ENCODE measurements at regions not wholly inside any gene's neighbourhood (a gene's known extent, or its start where the extent isn't known, plus 50 kb on each side); places are given as distances from the start of the nearest gene placed in this dataset.

DNA sequence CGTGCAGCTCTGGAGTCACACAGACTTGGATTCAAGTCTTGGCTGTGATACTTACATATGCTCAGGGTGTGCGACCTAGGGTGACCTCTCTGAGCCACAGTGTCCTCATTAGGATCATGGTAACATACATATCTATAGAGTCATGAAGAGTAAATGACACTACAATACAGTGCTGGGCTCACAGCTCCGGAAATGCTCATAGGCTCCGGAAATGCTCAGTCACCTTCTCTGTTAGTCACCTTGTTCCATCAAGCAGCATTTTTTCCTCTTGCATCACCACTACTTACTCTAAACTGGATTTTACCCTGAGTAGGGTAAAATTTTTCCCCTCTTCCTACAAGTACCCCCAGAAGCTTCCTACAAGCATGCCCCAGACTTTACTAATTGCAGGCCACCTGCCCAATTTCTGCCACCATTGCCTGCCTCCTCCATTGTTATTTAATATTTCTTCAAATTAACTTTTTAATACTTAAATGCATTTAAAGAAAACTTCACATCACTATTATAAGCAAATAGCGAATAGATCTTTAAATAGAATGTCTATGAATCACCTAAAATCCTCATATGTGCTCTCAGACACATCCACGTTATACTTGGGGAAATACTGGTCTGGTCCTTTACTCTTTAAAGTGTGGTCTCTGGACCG, 147.6 kb upstream of the SPRY4 start:
- H3K27me3 ChIP-seq (ENCODE audit: insufficient read depth, low read length, poor library complexity), result no peaks in the 10 kb centered on the region
- peak overlapping the region; percentile 54; the same call in 1 of the 2 replicates for H3K27ac ChIP-seq (ENCODE audit: low read length)
- no peak overlapping the region for H3K4me2 ChIP-seq (ENCODE audit: insufficient read depth, low read length)
- H3K4me3 ChIP-seq (ENCODE audit: low read depth in 1 of 2, low read length in 2 of 2), result no peak overlapping the region
- H3K4me1 ChIP-seq (ENCODE audit: insufficient read depth, low read length), result peaks cover 29% of the 10 kb centered on the region
- no peak overlapping the region for H3K9ac ChIP-seq (ENCODE audit: low read depth, low read length)
- H3K9me3 ChIP-seq (ENCODE audit: insufficient read depth, low read length, severe bottlenecking), result no peaks in the 10 kb centered on the region
- TF ChIP-seq CTCF (IDR thresholded peaks at IDR 0.05; ENCODE audit: borderline replicate concordance, extremely low read depth, low read length, poor library complexity, severe bottlenecking) (no peak), EZH2 (IDR thresholded peaks at IDR 0.05; ENCODE audit: borderline replicate concordance, low read depth, low read length, severe bottlenecking) (no peak)
- no peaks in the 10 kb centered on the region for H4K20me1 ChIP-seq (ENCODE audit: insufficient read depth, low read length)
- ATAC-seq (ENCODE audit: insufficient read depth, low read depth), result peak; percentile 88
- no peaks in the 10 kb centered on the region for H3K79me2 ChIP-seq (ENCODE audit: insufficient read depth, low read length)
- H3K36me3 ChIP-seq (ENCODE audit: insufficient read depth, low read length), result no peaks in the 10 kb centered on the region
- no peak overlapping the region for H2AFZ ChIP-seq (ENCODE audit: low read depth, low read length)
- peak; percentile 60 for DNase-seq

- H3K4me1 ChIP-seq (ENCODE audit: insufficient read depth, low read length), result peaks cover 13% of the 10 kb centered on the region
- ATAC-seq (ENCODE audit: insufficient read depth, low read depth) (no peak), DNase-seq (no peak)
- H3K27me3 ChIP-seq (ENCODE audit: insufficient read depth, low read length, poor library complexity), result no peaks in the 10 kb centered on the region
- no peaks in the 10 kb centered on the region for H3K9me3 ChIP-seq (ENCODE audit: insufficient read depth, low read length, severe bottlenecking)
- no peaks in the 10 kb centered on the region for H3K36me3 ChIP-seq (ENCODE audit: insufficient read depth, low read length)
- no peaks in the 10 kb centered on the region for H3K79me2 ChIP-seq (ENCODE audit: insufficient read depth, low read length)
- H3K4me2 ChIP-seq (ENCODE audit: insufficient read depth, low read length), result no peak overlapping the region
- no peak overlapping the region for H2AFZ ChIP-seq (ENCODE audit: low read depth, low read length)
- H3K27ac ChIP-seq (ENCODE audit: low read length), result no peak overlapping the region
- no peak overlapping the region for H3K4me3 ChIP-seq (ENCODE audit: low read depth in 1 of 2, low read length in 2 of 2)
- no peaks in the 10 kb centered on the region for H4K20me1 ChIP-seq (ENCODE audit: insufficient read depth, low read length)
- H3K9ac ChIP-seq (ENCODE audit: low read depth, low read length), result no peak overlapping the region
- TF ChIP-seq CTCF (IDR thresholded peaks at IDR 0.05; ENCODE audit: borderline replicate concordance, extremely low read depth, low read length, poor library complexity, severe bottlenecking), result no peak
- TF ChIP-seq EZH2 (IDR thresholded peaks at IDR 0.05; ENCODE audit: borderline replicate concordance, low read depth, low read length, severe bottlenecking), result no peak
Measured at GRCh38 chr5:142466195-142466971, 141.6 kb upstream of the SPRY4 start.

DNA sequence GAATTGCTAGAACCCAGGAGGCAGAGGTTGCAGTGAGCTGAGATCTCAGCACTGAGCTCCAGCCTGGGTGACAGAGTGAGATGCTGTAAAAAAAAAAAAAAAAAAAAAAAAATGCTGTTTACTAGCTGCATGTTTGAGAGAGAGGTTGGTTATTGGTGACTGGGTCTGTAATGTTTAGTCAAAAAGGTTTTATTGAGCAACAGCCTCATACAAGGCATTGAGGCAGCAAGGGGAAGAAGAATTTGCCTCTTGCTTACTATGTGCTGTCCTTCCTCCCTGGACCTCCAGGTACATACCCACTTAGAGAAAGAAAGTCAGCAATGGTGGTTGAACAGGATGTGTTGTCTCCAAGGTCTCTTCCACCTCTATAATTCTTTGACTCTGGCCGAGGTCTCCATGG, 140.7 kb upstream of the SPRY4 start:
- DNase-seq (no peak), ATAC-seq (ENCODE audit: insufficient read depth, low read depth) (no peak)
- H3K36me3 ChIP-seq (ENCODE audit: insufficient read depth, low read length), result no peaks in the 10 kb centered on the region
- H3K27ac ChIP-seq (ENCODE audit: low read length), result no peak overlapping the region
- no peaks in the 10 kb centered on the region for H3K9me3 ChIP-seq (ENCODE audit: insufficient read depth, low read length, severe bottlenecking)
- no peak overlapping the region for H3K9ac ChIP-seq (ENCODE audit: low read depth, low read length)
- no peaks in the 10 kb centered on the region for H3K27me3 ChIP-seq (ENCODE audit: insufficient read depth, low read length, poor library complexity)
- H3K4me2 ChIP-seq (ENCODE audit: insufficient read depth, low read length), result no peak overlapping the region
- H3K79me2 ChIP-seq (ENCODE audit: insufficient read depth, low read length), result no peaks in the 10 kb centered on the region
- TF ChIP-seq EZH2 (IDR thresholded peaks at IDR 0.05; ENCODE audit: borderline replicate concordance, low read depth, low read length, severe bottlenecking) (no peak), CTCF (IDR thresholded peaks at IDR 0.05; ENCODE audit: borderline replicate concordance, extremely low read depth, low read length, poor library complexity, severe bottlenecking) (no peak)
- no peak overlapping the region for H2AFZ ChIP-seq (ENCODE audit: low read depth, low read length)
- H4K20me1 ChIP-seq (ENCODE audit: insufficient read depth, low read length), result no peaks in the 10 kb centered on the region
- H3K4me1 ChIP-seq (ENCODE audit: insufficient read depth, low read length), result peaks cover 5% of the 10 kb centered on the region
- H3K4me3 ChIP-seq (ENCODE audit: low read depth in 1 of 2, low read length in 2 of 2), result no peak overlapping the region
